A204.1 (cell line): ENCODE measurements at regions not wholly inside any gene's neighbourhood (a gene's known extent, or its start where the extent isn't known, plus 50 kb on each side); places are given as distances from the start of the nearest gene placed in this dataset.
"Not testable (repeated sequence)": the region's sequence is repeated elsewhere in the genome, so short reads cannot be mapped to it uniquely, and the experiment has no call there.

Experiments used
- FAIRE-seq: peaks from 2 replicates; lab custom pipeline; 2012; peaks lifted over from hg19 to GRCh38; lab: Jason Lieb, UNC

- peak; percentile 89 for FAIRE-seq
These were observed 56.1 kb upstream of the FRG2C start for GRCh38 chr3:75607996-75608395.

GRCh38 chr3:75609598-75609997 is 54.5 kb upstream of the FRG2C start:
- FAIRE-seq: not testable (repeated sequence)

DNA sequence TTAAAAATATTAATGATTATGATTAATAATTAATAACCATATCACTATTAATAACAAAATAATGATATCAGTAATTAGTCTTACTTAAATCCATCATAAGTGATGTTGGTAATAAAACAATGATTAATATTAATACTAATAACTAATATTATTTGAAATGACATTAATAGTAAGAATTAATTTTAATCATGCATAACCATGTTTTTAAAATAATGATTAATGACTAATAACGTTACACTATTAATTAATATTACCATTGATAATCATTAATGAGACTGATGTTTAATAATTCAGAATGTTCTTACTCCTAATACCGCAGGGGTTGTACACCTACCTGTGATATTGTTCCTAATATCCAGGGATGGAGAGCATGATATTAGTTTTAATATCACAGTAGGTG is 53.4 kb upstream of the FRG2C start:
- FAIRE-seq: peak; percentile 90

- not testable (repeated sequence) for FAIRE-seq
These were observed 52.2 kb upstream of the FRG2C start for GRCh38 chr3:75611724-75612460.
